Muscle layer of colon (tissue), 2 donors: ENCODE measurements at regions not wholly inside any gene's neighbourhood (a gene's known extent, or its start where the extent isn't known, plus 50 kb on each side); places are given as distances from the start of the nearest gene placed in this dataset.

Source experiments
- H3K27ac ChIP-seq: one replicate; pipeline ENCODE4 v1.7.0; 2013; ENCODE audit warnings: low read depth, mild to moderate bottlenecking, low read length, moderate library complexity
- H3K27me3 ChIP-seq, 2 donors: one replicate each; pipeline ENCODE4 v1.7.0; 2013; ENCODE audit warnings: low read length in 2 of 2, mild to moderate bottlenecking in 2 of 2; ENCODE audit not compliant: insufficient read depth in 2 of 2, control insufficient read depth in 1 of 2
- H3K36me3 ChIP-seq: one replicate; pipeline ENCODE4 v1.7.0; 2013; ENCODE audit warnings: mild to moderate bottlenecking, low read length; ENCODE audit not compliant: insufficient read depth
- H3K4me1 ChIP-seq: one replicate; pipeline ENCODE4 v1.7.0; 2013; ENCODE audit warnings: mild to moderate bottlenecking, low read length; ENCODE audit not compliant: insufficient read depth
- H3K4me3 ChIP-seq, 2 donors: one replicate each; pipeline ENCODE4 v1.7.0; 2013; ENCODE audit warnings: low read length in 2 of 2, low read depth in 1 of 2, mild to moderate bottlenecking in 1 of 2, moderate library complexity in 1 of 2
- H3K9ac ChIP-seq: one replicate; pipeline ENCODE4 v1.7.0; 2013; ENCODE audit warnings: low read length
- H3K9me3 ChIP-seq: one replicate; pipeline ENCODE4 v1.7.0; 2013; ENCODE audit warnings: mild to moderate bottlenecking, low read length
- donor health status: abdominal sarcoma.
- donor health status: Adenocarcinoma of cecum.

GRCh38 chr6:139485742-139486475 lies 111.5 kb upstream of the CITED2 start:
- Histone ChIP-seq H3K4me1 (peaks cover 11% of the 10 kb centered on the region), H3K9ac (no peak overlapping the region), H3K27ac (peak overlapping the region; percentile 14), H3K27me3 (no peaks in the 10 kb centered on the region), H3K9me3 (no peaks in the 10 kb centered on the region), H3K36me3 (no peaks in the 10 kb centered on the region), H3K4me3 (no peak overlapping the region)

GRCh38 chr6:139485185-139485584 lies 110.7 kb upstream of the CITED2 start:
- Histone ChIP-seq H3K27me3 (no peaks in the 10 kb centered on the region), H3K4me1 (peaks cover 11% of the 10 kb centered on the region), H3K27ac (no peak overlapping the region), H3K9ac (no peak overlapping the region), H3K36me3 (no peaks in the 10 kb centered on the region), H3K9me3 (no peaks in the 10 kb centered on the region), H3K4me3 (no peak overlapping the region)

- Histone ChIP-seq H3K36me3 (no peaks in the 10 kb centered on the region), H3K9me3 (no peaks in the 10 kb centered on the region), H3K4me1 (peaks cover 11% of the 10 kb centered on the region), H3K4me3 (no peak overlapping the region), H3K9ac (no peak overlapping the region), H3K27me3 (no peaks in the 10 kb centered on the region), H3K27ac (no peak overlapping the region)
Measured at GRCh38 chr6:139483079-139483478, 108.6 kb upstream of the CITED2 start.

DNA sequence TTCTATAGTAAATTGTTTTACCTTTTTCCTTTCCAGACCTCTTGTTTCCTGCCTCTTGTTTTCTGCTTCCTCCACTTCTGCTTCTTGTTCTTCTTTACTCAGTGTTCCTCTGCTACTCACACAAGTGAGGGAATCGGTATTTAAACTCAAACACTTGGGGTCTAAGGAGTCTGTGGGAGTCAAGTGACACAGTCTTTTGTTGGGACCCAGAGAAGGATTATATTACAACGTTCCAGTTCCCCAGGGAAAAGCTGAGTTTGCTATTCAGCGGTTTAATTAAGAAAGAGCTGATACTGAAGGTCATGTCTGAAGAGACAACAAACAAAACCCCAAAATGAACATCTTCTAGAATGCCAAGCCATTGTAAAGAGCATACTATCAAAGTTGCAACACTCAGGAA lies 107.8 kb upstream of the CITED2 start:
- no peaks in the 10 kb centered on the region for H3K27me3 ChIP-seq
- H3K4me3 ChIP-seq = no peak overlapping the region
- H3K27ac ChIP-seq = no peak overlapping the region
- H3K4me1 ChIP-seq = peaks cover 11% of the 10 kb centered on the region
- H3K36me3 ChIP-seq = no peaks in the 10 kb centered on the region
- no peak overlapping the region for H3K9ac ChIP-seq
- H3K9me3 ChIP-seq = no peaks in the 10 kb centered on the region

- no peak overlapping the region for H3K27ac ChIP-seq
- no peaks in the 10 kb centered on the region for H3K9me3 ChIP-seq
- no peaks in the 10 kb centered on the region for H3K36me3 ChIP-seq
- H3K4me1 ChIP-seq = peaks cover 3% of the 10 kb centered on the region
- H3K27me3 ChIP-seq = no peaks in the 10 kb centered on the region
- H3K4me3 ChIP-seq = no peak overlapping the region
- no peak overlapping the region for H3K9ac ChIP-seq
Measured at GRCh38 chr6:139480356-139481165, 106.1 kb upstream of the CITED2 start.

GRCh38 chr6:139479433-139480222 lies 105.2 kb upstream of the CITED2 start:
- no peaks in the 10 kb centered on the region for H3K9me3 ChIP-seq
- no peaks in the 10 kb centered on the region for H3K36me3 ChIP-seq
- H3K4me3 ChIP-seq = no peak overlapping the region
- H3K4me1 ChIP-seq = peaks cover 7% of the 10 kb centered on the region
- no peaks in the 10 kb centered on the region for H3K27me3 ChIP-seq
- H3K27ac ChIP-seq = no peak overlapping the region
- H3K9ac ChIP-seq = no peak overlapping the region

- Histone ChIP-seq H3K27ac (no peak overlapping the region), H3K4me1 (peaks cover 31% of the 10 kb centered on the region), H3K27me3 (no peaks in the 10 kb centered on the region), H3K9me3 (no peaks in the 10 kb centered on the region), H3K36me3 (no peaks in the 10 kb centered on the region), H3K4me3 (no peak overlapping the region), H3K9ac (no peak overlapping the region)
Measured at GRCh38 chr6:139475646-139476045, 101.2 kb upstream of the CITED2 start.

DNA sequence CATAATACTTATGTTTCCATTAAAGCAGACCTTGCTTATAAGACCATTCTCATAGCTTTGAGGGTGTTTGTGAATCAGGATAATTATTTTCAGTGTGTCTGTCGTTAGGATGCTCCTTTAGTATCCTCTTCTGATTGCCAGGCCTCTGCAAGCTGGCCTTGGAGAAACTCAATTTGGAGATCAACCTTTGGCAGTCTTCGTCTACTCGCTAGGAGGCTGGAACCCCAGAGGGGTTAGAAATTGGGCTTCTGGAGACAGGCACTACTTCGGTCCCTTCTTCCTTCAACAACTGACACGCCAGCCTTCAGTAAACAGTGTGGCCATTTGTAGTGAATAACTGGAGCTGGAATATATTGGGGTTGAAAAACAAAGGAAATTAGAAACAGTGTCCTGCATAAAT lies 100.8 kb upstream of the CITED2 start:
- Histone ChIP-seq H3K4me1 (peaks cover 31% of the 10 kb centered on the region), H3K27me3 (no peaks in the 10 kb centered on the region), H3K9me3 (no peaks in the 10 kb centered on the region), H3K9ac (no peak overlapping the region), H3K4me3 (no peak overlapping the region), H3K36me3 (no peaks in the 10 kb centered on the region), H3K27ac (no peak overlapping the region)

- H3K4me3 ChIP-seq = peak overlapping the region; percentile 32 to 39
- peaks cover 31% of the 10 kb centered on the region for H3K4me1 ChIP-seq
- peak overlapping the region; percentile 73 for H3K27ac ChIP-seq
- no peak overlapping the region for H3K9ac ChIP-seq
- H3K9me3 ChIP-seq = no peaks in the 10 kb centered on the region
- no peaks in the 10 kb centered on the region for H3K27me3 ChIP-seq
- H3K36me3 ChIP-seq = no peaks in the 10 kb centered on the region
Measured at GRCh38 chr6:139474145-139475108, 100.0 kb upstream of the CITED2 start.

GRCh38 chr6:139473731-139474130 lies 99.3 kb upstream of the CITED2 start:
- H3K27ac ChIP-seq = peak overlapping the region; percentile 73
- peak overlapping the region in 1 of 2 donors; percentile 39 for H3K4me3 ChIP-seq
- H3K4me1 ChIP-seq = peaks cover 31% of the 10 kb centered on the region
- H3K36me3 ChIP-seq = no peaks in the 10 kb centered on the region
- H3K27me3 ChIP-seq = no peaks in the 10 kb centered on the region
- H3K9ac ChIP-seq = peak overlapping the region; percentile 17
- no peaks in the 10 kb centered on the region for H3K9me3 ChIP-seq
